PFSK-1 (cell line): ENCODE measurements at regions not wholly inside any gene's neighbourhood (a gene's known extent, or its start where the extent isn't known, plus 50 kb on each side); places are given as distances from the start of the nearest gene placed in this dataset.

ENCODE experiments used
- REST ChIP-seq, 2 experiments: IDR thresholded peaks; 2 replicates each; pipeline versions ENCODE4 v1.6.1 to v1.8.0; 2011 to 2012; ENCODE audit warnings: low read depth in 2 of 2, low read length in 2 of 2, control low read depth in 1 of 2, inconsistent platforms in 1 of 2, mild to moderate bottlenecking in 1 of 2, moderate library complexity in 1 of 2; ENCODE audit not compliant: insufficient read depth in 1 of 2
- TAF1 ChIP-seq: IDR thresholded peaks from 2 replicates; pipeline ENCODE4 v1.6.1; 2012; ENCODE audit warnings: low read length, control low read depth, borderline replicate concordance; ENCODE audit not compliant: insufficient read depth

- TF ChIP-seq REST (IDR thresholded peaks at IDR 0.05; ENCODE audit: insufficient read depth in 1 of 2, low read depth in 2 of 2, low read length in 2 of 2) (no peak), TAF1 (no peak)
These were observed 591.8 kb upstream of the KIRREL3 start for GRCh38 chr11:127592371-127592770.
